SK-N-SH (cell line): ENCODE measurements at regions not wholly inside any gene's neighbourhood (a gene's known extent, or its start where the extent isn't known, plus 50 kb on each side); places are given as distances from the start of the nearest gene placed in this dataset.

ENCODE experiments used
- CTCF ChIA-PET: fragments of 300-600, 350-600 bp; formaldehyde crosslinking; extraction: SDS; loops from one replicate; lab custom pipeline; 2021; lab: Yijun Ruan, JAX
- POLR2A ChIA-PET: fragments of 350-600 bp; sonication (Branson Sonifier 250); formaldehyde crosslinking; extraction: SDS; loops from one replicate; lab custom pipeline; 2020; ENCODE audit warnings: antibody characterized with exemption, inconsistent platforms; lab: Yijun Ruan, JAX
- DNase-seq: peaks from one replicate; pipeline ENCODE4 v3.0.0; 2012
- H2AFZ ChIP-seq: fragments of 200-600 bp; sonication (generic); 2 replicates; pipeline ENCODE4 v1.8.1; 2016; ENCODE audit warnings: antibody characterized with exemption, mild to moderate bottlenecking, low read depth
- H3F3A ChIP-seq: fragments of 200-600 bp; sonication (generic); replicated peaks from 2 replicates; pipeline ENCODE3; 2016; ENCODE audit warnings: antibody characterized with exemption, mild to moderate bottlenecking; ENCODE audit not compliant: insufficient read depth
- H3K27ac ChIP-seq, 2 experiments: fragments of 200-500 bp in 1 of 2; fragments of 200-600 bp in 1 of 2; sonication (Bioruptor generic) in 1 of 2; sonication (generic), shearing (Covaris generic) in 1 of 2; 2 replicates each; pipeline versions ENCODE4 v1.5.1 to v1.6.1; 2014 to 2016; ENCODE audit warnings: low read depth in 2 of 2, inconsistent platforms in 1 of 2, low read length in 1 of 2, mild to moderate bottlenecking in 1 of 2, mixed read lengths in 1 of 2
- H3K27me3 ChIP-seq: fragments of 200-600 bp; sonication (generic), shearing (Covaris generic); 2 replicates; pipeline ENCODE4 v1.6.1; 2016; ENCODE audit warnings: mixed run types; ENCODE audit not compliant: insufficient read depth
- H3K36me3 ChIP-seq, 2 experiments: fragments of 200-500 bp in 1 of 2; fragments of 200-600 bp in 1 of 2; sonication (Bioruptor generic) in 1 of 2; sonication (generic) in 1 of 2; replicated peaks in 1 of 2; 2 replicates each; pipeline versions ENCODE3 to v1.5.1; 2014 to 2016; ENCODE audit warnings: low read length in 1 of 2, mild to moderate bottlenecking in 1 of 2; ENCODE audit not compliant: insufficient read depth in 2 of 2, control insufficient read depth in 1 of 2
- H3K4me1 ChIP-seq, 2 experiments: fragments of 200-500 bp in 1 of 2; fragments of 200-600 bp in 1 of 2; sonication (Bioruptor generic) in 1 of 2; sonication (generic), shearing (Covaris generic) in 1 of 2; 2 replicates each; pipeline versions ENCODE4 v1.5.1 to v1.6.1; 2014 to 2016; ENCODE audit warnings: low read depth in 1 of 2, low read length in 1 of 2, mixed run types in 1 of 2; ENCODE audit not compliant: insufficient read depth in 2 of 2, control insufficient read depth in 1 of 2
- H3K4me2 ChIP-seq: fragments of 200-600 bp; sonication (generic), shearing (Covaris generic); 2 replicates; pipeline ENCODE4 v1.6.1; 2017; ENCODE audit warnings: mixed run types
- H3K4me3 ChIP-seq, 2 experiments: fragments of 200-500 bp in 1 of 2; fragments of 200-600 bp in 1 of 2; sonication (Bioruptor generic) in 1 of 2; sonication (generic), shearing (Covaris generic) in 1 of 2; 2 replicates each; pipeline versions ENCODE4 v1.5.1 to v1.8.1; 2014 to 2016; ENCODE audit warnings: low read depth in 2 of 2, inconsistent platforms in 1 of 2, low read length in 1 of 2, mild to moderate bottlenecking in 1 of 2, mixed read lengths in 1 of 2, moderate library complexity in 1 of 2
- H3K79me2 ChIP-seq: fragments of 200-600 bp; sonication (generic); 2 replicates; pipeline ENCODE4 v1.8.1; 2017; ENCODE audit warnings: mild to moderate bottlenecking; ENCODE audit not compliant: insufficient read depth
- H3K9ac ChIP-seq: fragments of 200-600 bp; sonication (generic); 2 replicates; pipeline ENCODE4 v1.6.1; 2017; ENCODE audit warnings: mixed run types
- H3K9me2 ChIP-seq: fragments of 200-600 bp; sonication (generic); 2 replicates; pipeline ENCODE4 v1.6.1; 2017; ENCODE audit warnings: mixed run types
- H3K9me3 ChIP-seq: fragments of 200-600 bp; sonication (generic); 2 replicates; pipeline ENCODE4 v1.6.1; 2017; ENCODE audit warnings: mixed run types, mild to moderate bottlenecking, moderate library complexity
- H4K20me1 ChIP-seq: fragments of 200-600 bp; sonication (generic); 2 replicates; pipeline ENCODE4 v1.6.1; 2017; ENCODE audit warnings: mild to moderate bottlenecking, mixed run types; ENCODE audit not compliant: insufficient read depth
- CTCF ChIP-seq: fragments of 200-600 bp; sonication (generic); IDR thresholded peaks from 2 replicates; pipeline ENCODE4 v1.6.1; 2017; ENCODE audit warnings: antibody characterized with exemption, mild to moderate bottlenecking, moderate library complexity
- ELF1 ChIP-seq: IDR thresholded peaks from 2 replicates; pipeline ENCODE4 v1.4.0; 2012
- EP300 ChIP-seq, 2 experiments: IDR thresholded peaks; 2 replicates each; pipeline versions ENCODE4 v1.4.0 to v1.6.1; 2012; ENCODE audit warnings: borderline replicate concordance in 1 of 2, low read depth in 1 of 2, low read length in 1 of 2
- FOSL2 ChIP-seq: IDR thresholded peaks from 2 replicates; pipeline ENCODE4 v1.4.0; 2012; ENCODE audit warnings: low read depth, mild to moderate bottlenecking, moderate library complexity, borderline replicate concordance
- FOXM1 ChIP-seq: IDR thresholded peaks from 2 replicates; pipeline ENCODE4 v1.4.0; 2012; ENCODE audit warnings: low read depth, mild to moderate bottlenecking
- MAX ChIP-seq: IDR thresholded peaks from 2 replicates; pipeline ENCODE4 v1.4.0; 2012; ENCODE audit warnings: low read depth
- MEF2A ChIP-seq: IDR thresholded peaks from 2 replicates; pipeline ENCODE4 v1.4.0; 2012; ENCODE audit warnings: low read depth, borderline replicate concordance
- NFIC ChIP-seq: IDR thresholded peaks from 2 replicates; pipeline ENCODE4 v1.4.0; 2012; ENCODE audit warnings: borderline replicate concordance
- NRF1 ChIP-seq: IDR thresholded peaks from 2 replicates; pipeline ENCODE4 v1.6.1; 2012; ENCODE audit warnings: low read depth, mild to moderate bottlenecking, low read length
- PBX3 ChIP-seq: IDR thresholded peaks from 2 replicates; pipeline ENCODE4; 2012
- POLR2AphosphoS5 ChIP-seq: IDR thresholded peaks from 2 replicates; pipeline ENCODE4 v1.6.1; 2012; ENCODE audit warnings: low read depth, low read length
- REST ChIP-seq: IDR thresholded peaks from 2 replicates; pipeline ENCODE4 v1.6.1; 2012; ENCODE audit warnings: mild to moderate bottlenecking, low read depth, low read length, moderate library complexity
- RFX5 ChIP-seq: IDR thresholded peaks from 2 replicates; pipeline ENCODE4 v1.6.1; 2012; ENCODE audit warnings: mild to moderate bottlenecking, improper control_type of control experiment, low read length
- SMC3 ChIP-seq: IDR thresholded peaks from 2 replicates; pipeline ENCODE4 v1.6.1; 2012; ENCODE audit warnings: low read depth, low read length, improper control_type of control experiment
- USF1 ChIP-seq: IDR thresholded peaks from 2 replicates; pipeline ENCODE4 v1.4.0; 2012; ENCODE audit warnings: low read depth, borderline replicate concordance
- USF2 ChIP-seq: fragments of 150-350 bp; IDR thresholded peaks from 2 replicates; pipeline ENCODE4 v1.6.1; 2017; ENCODE audit warnings: antibody characterized with exemption, low read length, low read depth, borderline replicate concordance

- H3K4me2 ChIP-seq = no peak overlapping the region
- no peaks in the 10 kb centered on the region for H3K36me3 ChIP-seq
- peaks cover 3% of the 10 kb centered on the region for H3F3A ChIP-seq
- CTCF ChIA-PET = interaction anchor here (0.9 to 6.8 kb wide), 7 partner anchors 22 to 431 kb away, joined by 3 to 70 read pairs (median 4); no protein-coding TSS in a partner anchor
- no peaks in the 10 kb centered on the region for H4K20me1 ChIP-seq
- POLR2A ChIA-PET = no interaction called here
- H3K79me2 ChIP-seq = no peaks in the 10 kb centered on the region
- no peak overlapping the region for H3K27ac ChIP-seq
- TF ChIP-seq PBX3 (no peak), NRF1 (no peak), FOXM1 (no peak), CTCF (no peak), RFX5 (no peak), MAX (no peak), USF1 (no peak), USF2 (no peak), EP300 (IDR thresholded peaks at IDR 0.05; ENCODE audit: borderline replicate concordance in 1 of 2, low read depth in 1 of 2, low read length in 1 of 2) (no peak), NFIC (no peak), POLR2AphosphoS5 (no peak), SMC3 (no peak), REST (no peak), FOSL2 (no peak), ELF1 (no peak), MEF2A (no peak)
- no peaks in the 10 kb centered on the region for H3K9me3 ChIP-seq
- no peaks in the 10 kb centered on the region for H3K9me2 ChIP-seq
- H3K4me3 ChIP-seq = no peak overlapping the region
- no peak for DNase-seq
- peaks cover 6 to 18% of the 10 kb centered on the region in 2 experiments; a peak in 3 of 4 replicates for H3K4me1 ChIP-seq
- H2AFZ ChIP-seq = no peak overlapping the region
- no peaks in the 10 kb centered on the region for H3K27me3 ChIP-seq
- H3K9ac ChIP-seq = no peak overlapping the region
Measured at GRCh38 chr11:110375351-110375750, 54.4 kb upstream of the FDX1 start.
